Neural progenitor cell (in vitro differentiated cells): ENCODE measurements at regions not wholly inside any gene's neighbourhood (a gene's known extent, or its start where the extent isn't known, plus 50 kb on each side); places are given as distances from the start of the nearest gene placed in this dataset.
"Not testable (repeated sequence)": the region's sequence is repeated elsewhere in the genome, so short reads cannot be mapped to it uniquely, and the experiment has no call there.

Experiments
- CTCF ChIP-seq: fragments of 200-600 bp; sonication (generic); IDR thresholded peaks from 2 replicates; pipeline ENCODE4 v1.5.1; 2017; ENCODE audit warnings: antibody characterized with exemption, mild to moderate bottlenecking
- EZH2 ChIP-seq: fragments of 200-600 bp; sonication (generic); IDR thresholded peaks from 2 replicates; pipeline ENCODE4 v1.6.1; 2017; ENCODE audit warnings: antibody characterized with exemption, mild to moderate bottlenecking, moderate library complexity

- not testable (repeated sequence) for TF ChIP-seq CTCF, EZH2
Observed at GRCh38 chr3:18182923-18183322, 242.2 kb downstream of the SATB1 start.
